Muscle of back (tissue), 3 donors: ENCODE measurements at regions not wholly inside any gene's neighbourhood (a gene's known extent, or its start where the extent isn't known, plus 50 kb on each side); places are given as distances from the start of the nearest gene placed in this dataset.

Experiments used
- DNase-seq, 3 donors: peaks; one replicate each; pipeline versions ENCODE4 v3.0.0 to v3.0.0-alpha.2; 2013

DNA sequence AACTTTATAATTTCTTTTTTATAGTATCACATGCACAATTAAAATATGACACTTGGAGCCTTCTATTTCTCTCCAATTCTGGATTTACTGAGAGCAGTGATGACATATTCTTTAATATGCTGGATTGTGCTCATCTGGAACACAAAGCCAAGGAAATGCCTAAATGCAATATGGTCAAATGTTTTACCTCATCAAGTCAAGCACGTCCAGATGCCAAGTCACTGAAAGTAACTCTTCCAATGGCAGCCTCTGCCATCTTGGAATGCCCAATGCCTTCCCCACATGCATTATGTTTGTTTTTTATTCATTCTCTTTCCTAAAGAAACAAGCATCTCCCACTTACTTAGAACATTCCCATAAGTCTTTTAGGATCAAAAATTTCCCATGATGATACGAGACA, 189.8 kb downstream of the TMX3 start:
- DNase-seq, result no peak

- peak in 1 of 3 donors; percentile 22 for DNase-seq
Measured at GRCh38 chr18:68520406-68521075, 194.4 kb downstream of the TMX3 start.

DNA sequence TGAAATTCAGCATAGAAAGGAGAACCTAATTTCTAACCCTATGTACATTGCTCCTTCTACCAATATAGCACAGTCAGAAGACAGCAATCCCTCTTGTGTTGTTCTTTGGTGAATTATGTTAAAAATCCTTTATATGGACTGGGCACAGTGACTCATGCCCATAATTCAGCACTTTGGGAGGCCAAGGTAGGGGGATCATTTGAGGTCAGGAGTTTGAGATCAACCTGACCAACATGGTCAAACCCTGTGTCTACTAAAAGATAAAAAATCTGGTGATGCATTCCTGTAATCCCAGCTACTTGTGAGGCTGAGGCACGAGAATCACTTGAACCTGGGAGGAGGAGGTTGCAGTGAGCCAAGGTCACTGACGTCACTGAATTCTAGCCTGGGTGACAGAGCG, 195.6 kb downstream of the TMX3 start:
- DNase-seq, result no peak

DNA sequence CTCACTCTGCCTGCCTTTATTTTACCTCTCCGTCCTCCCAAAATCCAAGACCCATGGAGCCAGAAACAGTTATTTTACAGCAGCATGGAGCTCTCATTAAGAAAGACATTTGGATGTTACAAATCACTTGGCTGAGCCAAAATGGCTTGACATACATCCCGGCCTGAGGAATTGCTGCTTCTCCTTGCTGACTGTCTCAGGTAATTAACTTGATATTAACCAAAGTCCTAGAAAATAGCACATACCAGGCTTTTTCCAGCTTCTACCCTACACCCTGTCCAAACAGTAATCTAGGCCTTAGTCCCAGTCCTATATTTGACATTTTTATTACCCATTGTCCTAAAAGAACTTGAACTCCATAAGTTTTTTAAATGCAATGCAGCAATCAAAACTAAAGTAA, 205.0 kb downstream of the TMX3 start:
- DNase-seq, result peak in 1 of 3 donors; percentile 5

DNA sequence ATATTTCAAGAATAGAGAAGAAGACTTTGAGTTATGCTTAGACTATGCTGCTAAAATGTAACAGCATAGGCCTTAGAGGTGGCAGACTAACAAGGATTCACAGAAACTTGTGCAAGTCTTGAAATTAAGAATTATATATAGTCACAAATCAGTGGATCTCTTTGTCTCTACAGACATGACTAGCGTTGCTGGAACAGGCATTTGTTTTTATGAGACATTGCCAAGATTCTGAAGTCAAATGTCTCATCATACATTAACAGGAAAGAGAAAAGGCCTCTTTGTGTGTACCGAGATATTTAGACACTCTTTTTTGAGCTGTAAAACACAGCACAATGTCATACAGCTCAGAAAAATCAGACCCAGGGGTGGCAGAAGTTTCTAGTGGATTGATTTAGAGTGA, 207.1 kb downstream of the TMX3 start:
- DNase-seq, result peak in 1 of 3 donors; percentile 47

DNA sequence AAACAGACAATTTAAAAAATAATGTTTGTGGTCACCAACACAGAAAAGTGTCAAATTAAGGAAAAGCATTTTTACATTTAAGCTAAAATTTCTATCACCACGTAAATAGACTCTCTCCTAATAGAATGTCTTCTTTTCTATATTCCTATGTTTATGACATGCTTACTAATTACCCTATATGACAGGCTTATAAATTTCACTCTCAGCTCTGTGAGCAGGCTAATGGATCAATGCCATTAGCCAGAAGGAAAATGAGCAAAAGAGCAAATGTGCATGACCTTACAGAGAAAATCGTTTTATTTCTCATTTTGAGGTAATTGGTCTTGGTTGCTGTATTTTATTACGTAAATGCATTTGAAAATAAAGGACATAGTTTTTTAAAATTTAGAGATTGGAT, 209.7 kb downstream of the TMX3 start:
- DNase-seq, result no peak

GRCh38 chr18:68504441-68505177, 210.3 kb downstream of the TMX3 start:
- DNase-seq, result no peak

GRCh38 chr18:68500556-68500955, 214.4 kb downstream of the TMX3 start:
- DNase-seq, result no peak

DNA sequence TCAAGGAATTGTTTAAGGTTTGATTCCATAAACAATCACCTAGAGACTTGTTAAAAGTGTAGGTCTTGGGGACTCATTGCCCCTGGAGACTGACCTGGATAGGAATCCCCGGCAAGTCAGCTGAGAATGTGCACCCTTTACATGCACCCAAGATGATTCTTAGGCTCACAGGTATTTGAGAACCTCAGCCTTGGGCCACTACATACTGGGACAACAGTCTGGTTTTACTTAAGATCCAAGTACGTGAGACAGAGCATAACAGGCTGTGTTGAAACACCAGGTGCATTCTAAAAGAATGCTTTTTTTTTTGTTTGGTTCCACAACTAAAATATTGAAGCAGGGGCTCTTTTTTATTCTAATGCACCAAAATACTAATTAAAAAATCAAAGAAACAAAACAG, 215.8 kb downstream of the TMX3 start:
- DNase-seq, result no peak

- no peak for DNase-seq
Measured at GRCh38 chr18:68498636-68499035, 216.3 kb downstream of the TMX3 start.

- no peak for DNase-seq
Measured at GRCh38 chr18:68498185-68498584, 216.7 kb downstream of the TMX3 start.

DNA sequence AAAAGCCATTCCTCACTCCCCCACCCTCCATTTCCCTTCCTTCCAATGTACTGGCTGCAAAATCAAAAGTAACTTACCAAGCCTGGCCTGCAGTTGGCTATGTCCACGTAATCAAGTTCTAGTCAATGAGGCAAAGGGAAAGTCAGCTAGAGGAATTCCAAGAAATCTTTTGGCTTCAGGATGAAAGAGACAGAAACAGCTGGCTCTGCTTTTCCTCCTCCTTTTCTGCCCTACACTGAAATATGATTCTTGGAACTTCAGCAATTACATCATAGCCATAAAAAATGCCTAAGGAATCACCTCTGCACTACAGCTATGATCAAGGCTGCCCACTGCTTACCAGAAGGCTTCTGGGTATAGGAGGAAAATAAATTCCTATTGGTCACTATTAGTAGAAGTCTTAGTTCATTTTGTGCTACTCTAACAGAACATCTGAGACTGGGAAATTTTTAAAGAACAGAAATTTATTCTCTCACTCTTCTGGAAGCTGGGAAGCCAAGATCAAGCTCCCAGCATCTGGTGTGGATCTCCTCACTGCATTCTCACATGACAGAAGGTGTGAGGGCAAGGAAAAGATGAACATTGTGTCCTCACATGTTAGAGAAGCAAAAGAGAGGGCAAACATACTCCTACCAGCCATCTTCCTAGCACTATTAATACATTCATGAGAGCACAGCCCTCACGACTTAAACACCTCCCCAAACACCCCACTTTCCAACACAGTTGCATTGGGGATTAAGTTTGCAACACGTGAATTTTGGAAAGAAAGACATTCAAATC, 219.9 kb downstream of the TMX3 start:
- peak; percentile 54 to 78 (median 75) for DNase-seq

GRCh38 chr18:68489013-68489792, 225.7 kb downstream of the TMX3 start:
- DNase-seq, result no peak

DNA sequence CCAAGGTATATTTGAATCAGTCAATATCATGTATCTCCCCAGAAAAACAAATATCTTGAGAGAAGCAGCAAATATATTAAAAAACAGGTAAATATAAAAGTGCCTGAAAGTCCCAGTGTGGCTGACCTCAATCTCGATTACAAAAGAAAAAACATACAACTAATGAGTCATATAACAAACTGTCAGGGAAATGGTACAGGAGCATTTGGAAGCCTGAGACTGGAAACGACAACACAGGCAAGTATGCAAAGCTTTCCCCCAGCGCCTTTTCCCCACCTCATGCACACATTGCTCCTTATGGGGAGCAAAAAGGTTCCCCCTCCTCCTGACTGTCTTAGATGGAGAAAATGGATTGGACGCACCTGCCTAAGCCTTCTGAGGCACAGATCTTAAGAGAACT, 230.7 kb downstream of the TMX3 start:
- DNase-seq, result no peak

DNA sequence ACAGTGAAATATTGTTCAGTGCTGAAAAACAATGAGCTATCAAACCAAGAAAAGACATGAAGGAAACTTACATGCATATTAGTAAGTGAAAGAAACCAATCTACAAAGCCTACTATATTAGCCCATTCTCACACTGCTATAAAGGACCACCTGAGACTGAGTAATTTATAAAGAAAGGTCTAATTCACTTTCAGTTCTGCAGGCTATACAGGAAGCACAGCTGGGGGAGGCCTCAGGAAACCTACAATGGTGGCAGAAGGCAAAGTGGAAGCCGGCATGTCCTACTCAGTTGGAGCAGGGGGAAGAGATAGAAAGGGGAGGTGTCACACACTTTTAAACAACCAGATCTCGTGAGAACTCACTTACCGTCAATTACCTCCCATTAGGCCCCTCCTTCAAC, 232.1 kb downstream of the TMX3 start:
- no peak for DNase-seq

DNA sequence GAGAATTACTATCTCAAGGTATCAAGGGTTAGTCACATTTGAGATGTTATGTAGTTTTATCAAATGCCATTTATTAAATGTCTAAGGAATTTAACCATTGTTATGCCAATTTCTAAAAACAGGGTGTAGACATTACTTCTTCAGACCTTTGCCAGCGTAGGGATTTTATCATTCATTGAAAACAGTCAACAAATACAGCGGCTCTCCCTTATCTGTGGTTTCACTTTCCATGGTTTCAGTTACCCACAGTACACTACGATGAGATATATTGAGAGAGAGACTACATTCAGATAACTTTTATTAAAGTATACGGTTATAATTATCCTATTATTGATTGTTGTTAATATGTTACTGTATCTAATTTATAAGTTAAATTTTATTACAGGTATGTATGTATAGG, 234.7 kb downstream of the TMX3 start:
- DNase-seq, result no peak

DNA sequence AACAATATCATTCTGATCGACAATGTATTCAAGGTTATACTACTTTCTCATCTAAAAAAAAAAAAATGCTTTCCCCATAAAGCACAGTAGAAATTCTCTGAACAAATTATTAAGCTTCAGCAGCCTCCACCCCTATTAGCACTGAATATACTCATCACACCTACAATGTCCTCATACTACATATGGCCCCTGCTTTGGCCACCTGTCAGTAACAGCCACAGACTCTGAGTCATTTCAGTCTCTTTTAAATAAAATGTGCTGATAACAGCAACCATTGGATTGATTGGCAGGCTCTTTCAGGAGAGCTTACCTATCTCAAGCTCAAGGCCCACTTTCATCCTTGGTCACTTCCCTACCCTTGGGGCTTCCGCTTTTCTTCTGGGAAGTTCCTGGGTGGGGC, 236.7 kb downstream of the TMX3 start:
- DNase-seq, result no peak

DNA sequence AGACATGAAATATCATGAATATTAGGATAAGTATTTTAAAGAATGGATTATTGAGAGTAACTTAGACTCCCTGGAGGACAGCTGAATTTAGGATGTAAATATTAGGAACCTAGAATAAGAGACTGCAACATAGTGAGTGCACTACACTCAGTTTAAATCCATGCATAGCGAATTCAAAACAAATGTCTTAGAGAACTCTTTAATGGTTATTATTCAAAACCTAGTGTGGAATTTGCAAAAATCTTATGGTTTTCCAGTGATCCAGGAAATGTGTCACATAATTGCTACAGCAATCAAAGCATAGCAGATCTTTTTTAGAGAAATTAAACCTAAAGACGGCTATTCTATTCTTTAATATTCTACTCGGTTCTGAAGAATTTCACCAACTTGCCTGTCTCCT, 239.0 kb downstream of the TMX3 start:
- no peak for DNase-seq

GRCh38 chr18:68472701-68473295, 242.1 kb downstream of the TMX3 start:
- DNase-seq, result no peak

DNA sequence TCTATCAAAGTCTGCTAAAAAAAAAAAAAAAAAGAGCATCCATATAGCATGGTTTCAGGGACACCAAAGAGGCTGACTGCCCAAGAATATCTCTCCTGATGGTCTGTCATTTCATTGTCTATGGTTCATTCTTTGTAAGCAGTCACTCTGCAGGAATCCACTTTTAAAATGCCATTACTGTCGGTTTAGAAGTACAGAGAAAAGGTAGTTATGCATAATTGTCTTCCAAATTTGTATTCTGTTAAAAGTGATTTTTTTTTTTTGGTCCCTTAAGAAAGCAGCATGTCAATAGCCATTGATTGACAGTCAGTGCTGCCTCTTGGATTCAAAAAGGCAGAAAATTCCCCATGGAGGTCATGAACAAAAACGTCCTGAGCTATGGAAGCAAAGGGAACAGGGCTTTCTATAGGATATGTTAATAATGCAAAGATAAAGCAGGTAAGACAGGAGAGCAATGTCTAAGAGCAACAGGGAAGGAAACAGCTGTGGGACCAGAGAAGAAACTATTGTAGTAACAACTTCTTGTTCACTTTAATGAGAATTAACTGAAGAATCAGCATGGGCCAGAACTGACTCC, 245.8 kb downstream of the TMX3 start:
- no peak for DNase-seq

DNA sequence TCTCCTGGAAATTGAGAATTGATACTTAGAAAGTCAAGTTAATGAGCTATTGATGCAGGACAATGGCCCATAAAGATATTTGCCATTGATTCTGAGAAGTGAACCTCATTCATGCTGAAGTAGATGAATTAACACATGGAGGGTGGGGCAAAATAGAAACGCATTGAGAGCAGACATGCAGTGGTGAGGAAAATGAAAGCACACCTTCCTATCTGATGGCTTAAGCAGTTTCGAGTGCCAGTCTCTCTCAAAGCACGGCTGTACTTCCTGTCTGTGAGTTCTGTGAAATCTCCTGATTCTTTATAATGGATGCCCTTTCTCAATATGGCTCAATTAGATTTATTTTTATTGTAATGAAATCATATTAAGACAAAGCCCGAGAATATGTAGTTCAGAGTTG, 247.0 kb downstream of the TMX3 start:
- DNase-seq, result no peak
